Urinary bladder (tissue), 3 donors: ENCODE measurements at regions not wholly inside any gene's neighbourhood (a gene's known extent, or its start where the extent isn't known, plus 50 kb on each side); places are given as distances from the start of the nearest gene placed in this dataset.

ENCODE experiments used
- DNase-seq: peaks from one replicate; pipeline ENCODE4 v3.0.0-alpha.2; 2015; ENCODE audit errors: extremely low spot score
- H3K27ac ChIP-seq: one replicate; pipeline ENCODE4 v1.5.1; 2013; ENCODE audit warnings: low read depth, mild to moderate bottlenecking, moderate library complexity
- H3K36me3 ChIP-seq: one replicate; pipeline ENCODE4 v1.6.1; 2013; ENCODE audit warnings: mild to moderate bottlenecking, moderate library complexity; ENCODE audit not compliant: insufficient read depth
- H3K4me1 ChIP-seq: one replicate; pipeline ENCODE4 v1.6.1; 2013; ENCODE audit warnings: mild to moderate bottlenecking, moderate library complexity; ENCODE audit not compliant: insufficient read depth
- H3K4me3 ChIP-seq: one replicate; pipeline ENCODE4 v1.5.1; 2013; ENCODE audit warnings: low read depth, low read length
- WGBS: extraction: QIAGEN DNeasy Blood & Tissue Kit; methylation state at CpG from one replicate; pipeline ENCODE4 v1.1.7; 2013; 5-methylcytosine and 5-hydroxymethylcytosine counted together
- donor health status: healthy with polysubstance abuse.
- donor health status: healthy.

- no peak overlapping the region for H3K27ac ChIP-seq
- no peak for DNase-seq
- 93% methylated on average over 2 of the region's 2 CpGs for WGBS
- H3K4me3 ChIP-seq: no peak overlapping the region
- H3K36me3 ChIP-seq: no peaks in the 10 kb centered on the region
- H3K4me1 ChIP-seq: no peaks in the 10 kb centered on the region
These were observed 153.7 kb upstream of the BTG1 start for GRCh38 chr12:92299344-92299743.

- Histone ChIP-seq H3K36me3 (no peaks in the 10 kb centered on the region), H3K4me1 (no peaks in the 10 kb centered on the region), H3K27ac (no peak overlapping the region), H3K4me3 (no peak overlapping the region)
- DNase-seq: no peak
- 69% methylated on average over 8 of the region's 8 CpGs for WGBS
These were observed 152.5 kb upstream of the BTG1 start for GRCh38 chr12:92297932-92298696.

- Histone ChIP-seq H3K36me3 (no peaks in the 10 kb centered on the region), H3K4me1 (no peaks in the 10 kb centered on the region), H3K27ac (no peak overlapping the region), H3K4me3 (no peak overlapping the region)
- WGBS: 77% methylated on average over 4 of the region's 4 CpGs
- DNase-seq: no peak
These were observed 151.8 kb upstream of the BTG1 start for GRCh38 chr12:92297405-92297804.

- no peaks in the 10 kb centered on the region for H3K36me3 ChIP-seq
- no peaks in the 10 kb centered on the region for H3K4me1 ChIP-seq
- no peak overlapping the region for H3K27ac ChIP-seq
- no peak for DNase-seq
- H3K4me3 ChIP-seq: no peak overlapping the region
- WGBS: 88% methylated on average over 3 of the region's 3 CpGs
These were observed 149.9 kb upstream of the BTG1 start for GRCh38 chr12:92295523-92295922.

- 92% methylated on average over 4 of the region's 4 CpGs for WGBS
- no peak overlapping the region for H3K4me3 ChIP-seq
- no peaks in the 10 kb centered on the region for H3K36me3 ChIP-seq
- no peak for DNase-seq
- no peaks in the 10 kb centered on the region for H3K4me1 ChIP-seq
- H3K27ac ChIP-seq: no peak overlapping the region
These were observed 149.2 kb upstream of the BTG1 start for GRCh38 chr12:92294676-92295440.

GRCh38 chr12:92292016-92292415, 146.4 kb upstream of the BTG1 start:
- WGBS: 79% methylated on average over 4 of the region's 4 CpGs
- DNase-seq: no peak

GRCh38 chr12:92290886-92291285, 145.2 kb upstream of the BTG1 start:
- Histone ChIP-seq H3K27ac (no peak overlapping the region), H3K4me1 (no peaks in the 10 kb centered on the region), H3K4me3 (no peak overlapping the region), H3K36me3 (no peaks in the 10 kb centered on the region)
- WGBS: 68% methylated on average over 1 of the region's 1 CpG
- no peak for DNase-seq

More at GRCh38 chr12:92292016-92292415, 146.4 kb upstream of the BTG1 start:
- H3K36me3 ChIP-seq: no peaks in the 10 kb centered on the region
- H3K4me3 ChIP-seq: no peak overlapping the region
- H3K4me1 ChIP-seq: no peaks in the 10 kb centered on the region
- H3K27ac ChIP-seq: no peak overlapping the region

GRCh38 chr12:92290350-92290695, 144.7 kb upstream of the BTG1 start:
- H3K27ac ChIP-seq: no peak overlapping the region
- H3K4me3 ChIP-seq: no peak overlapping the region
- no peaks in the 10 kb centered on the region for H3K4me1 ChIP-seq
- 88% methylated on average over 1 of the region's 1 CpG for WGBS
- no peak for DNase-seq
- no peaks in the 10 kb centered on the region for H3K36me3 ChIP-seq

GRCh38 chr12:92289629-92290349, 144.1 kb upstream of the BTG1 start:
- no peak overlapping the region for H3K4me3 ChIP-seq
- no peak for DNase-seq
- 77% methylated on average over 5 of the region's 5 CpGs for WGBS
- no peaks in the 10 kb centered on the region for H3K36me3 ChIP-seq
- H3K4me1 ChIP-seq: no peaks in the 10 kb centered on the region
- no peak overlapping the region for H3K27ac ChIP-seq

- Histone ChIP-seq H3K36me3 (no peaks in the 10 kb centered on the region), H3K4me1 (no peaks in the 10 kb centered on the region), H3K4me3 (no peak overlapping the region), H3K27ac (no peak overlapping the region)
- WGBS: 88% methylated on average over 8 of the region's 8 CpGs
- DNase-seq: no peak
These were observed 142.9 kb upstream of the BTG1 start for GRCh38 chr12:92288561-92288960.

- H3K4me3 ChIP-seq: no peak overlapping the region
- H3K4me1 ChIP-seq: no peaks in the 10 kb centered on the region
- no peak overlapping the region for H3K27ac ChIP-seq
- no peak for DNase-seq
- no peaks in the 10 kb centered on the region for H3K36me3 ChIP-seq
- 58% methylated on average over 2 of the region's 2 CpGs for WGBS
These were observed 132.8 kb upstream of the BTG1 start for GRCh38 chr12:92278378-92278828.

- H3K4me3 ChIP-seq: no peak overlapping the region
- H3K4me1 ChIP-seq: no peaks in the 10 kb centered on the region
- no peak overlapping the region for H3K27ac ChIP-seq
- no peaks in the 10 kb centered on the region for H3K36me3 ChIP-seq
- 48% methylated on average over 2 of the region's 2 CpGs for WGBS
- DNase-seq: no peak
These were observed 132.1 kb upstream of the BTG1 start for GRCh38 chr12:92277795-92278194.

GRCh38 chr12:92276276-92276675, 130.6 kb upstream of the BTG1 start:
- Histone ChIP-seq H3K4me3 (no peak overlapping the region), H3K27ac (no peak overlapping the region), H3K4me1 (peaks cover 3% of the 10 kb centered on the region), H3K36me3 (no peaks in the 10 kb centered on the region)
- DNase-seq: no peak
- WGBS: 81% methylated on average over 1 of the region's 1 CpG
